ENCODE measurements at regions not wholly inside any gene's neighbourhood (a gene's known extent, or its start where the extent isn't known, plus 50 kb on each side); places are given as distances from the start of the nearest gene placed in this dataset.
A peak's percentile ranks its signal among the peaks of the same experiment; 100 is the strongest.
"Not testable (repeated sequence)": the region's sequence is repeated elsewhere in the genome, so short reads cannot be mapped to it uniquely, and the experiment has no call there.

DNA sequence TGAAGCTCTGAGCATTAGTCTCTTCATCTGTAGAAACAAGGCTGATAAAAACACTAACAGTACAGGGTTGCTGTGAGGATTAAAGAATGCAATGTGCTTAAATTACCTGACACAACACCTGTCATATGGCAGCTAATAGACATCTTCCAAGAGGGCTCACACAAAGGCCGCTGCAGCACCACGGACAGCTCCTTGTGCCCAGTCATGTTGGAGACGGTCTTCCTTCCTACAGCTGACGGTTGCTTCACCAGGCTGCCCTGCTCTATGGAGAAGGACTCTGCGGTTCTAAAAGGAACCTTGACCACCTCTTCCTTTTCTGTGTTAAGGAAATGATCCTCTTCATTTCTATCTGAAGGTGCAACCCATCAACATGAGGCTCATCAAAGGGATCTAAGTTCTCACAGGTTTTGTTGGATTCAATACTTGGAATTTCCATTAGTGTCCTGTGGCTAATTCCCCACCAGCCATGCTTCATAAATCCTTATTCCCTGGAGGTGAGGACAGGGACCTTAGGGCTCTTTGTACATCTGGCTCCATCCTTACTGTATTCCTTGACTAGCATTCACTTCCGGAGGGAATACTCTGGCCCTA lies 138.9 kb upstream of the CES5A start:
- no peak for DNase-seq (ENCODE audit: low read depth)

DNA sequence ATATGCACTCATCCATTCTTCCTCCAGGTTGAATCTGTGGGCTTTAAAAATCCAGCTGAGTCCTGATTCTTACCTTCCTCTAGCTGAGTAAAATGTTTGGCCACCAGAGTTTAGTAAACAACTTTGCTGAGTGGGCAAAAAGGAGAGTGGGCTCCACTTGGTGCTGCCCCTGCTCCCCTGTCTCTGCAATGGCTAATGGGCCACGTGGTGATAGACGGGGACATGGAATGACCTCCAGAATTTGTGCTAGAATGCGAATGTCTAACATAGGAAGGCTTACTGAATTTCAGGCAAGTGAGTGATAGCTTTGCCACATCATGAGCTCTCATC lies 137.3 kb upstream of the CES5A start:
- no peak for DNase-seq (ENCODE audit: low read depth)

DNA sequence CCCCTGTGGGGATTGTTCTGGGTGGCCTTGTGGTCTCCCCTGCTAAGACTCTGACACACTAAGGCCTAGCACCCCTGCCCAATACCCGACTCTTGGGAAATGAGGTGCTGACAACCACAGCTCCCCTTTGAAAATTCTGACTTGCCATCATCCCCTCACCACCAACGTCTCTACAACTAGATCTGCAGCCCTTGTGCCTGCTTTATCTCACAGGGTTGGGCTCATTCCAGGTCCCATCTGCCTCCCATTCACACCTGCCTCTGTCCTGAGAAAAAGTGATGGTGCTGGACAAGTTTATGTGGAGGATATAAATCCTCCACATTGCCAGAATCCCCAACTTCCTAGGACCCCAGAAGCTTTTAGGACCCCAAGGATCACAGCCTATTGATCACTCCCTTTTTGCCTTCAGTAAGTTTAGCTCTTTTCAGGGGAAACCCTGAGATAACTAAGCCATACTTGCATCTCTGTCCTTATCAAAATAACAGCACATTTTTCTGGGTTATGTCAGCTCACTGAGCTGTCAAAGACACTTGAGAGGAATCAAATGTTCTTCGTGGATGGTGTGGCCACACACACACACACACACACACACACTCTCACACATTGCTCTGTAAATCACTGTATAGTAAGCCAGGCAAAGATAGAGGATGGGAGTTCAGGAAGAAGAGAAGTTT lies 136.8 kb upstream of the CES5A start:
- DNase-seq (ENCODE audit: low read depth): no peak

DNA sequence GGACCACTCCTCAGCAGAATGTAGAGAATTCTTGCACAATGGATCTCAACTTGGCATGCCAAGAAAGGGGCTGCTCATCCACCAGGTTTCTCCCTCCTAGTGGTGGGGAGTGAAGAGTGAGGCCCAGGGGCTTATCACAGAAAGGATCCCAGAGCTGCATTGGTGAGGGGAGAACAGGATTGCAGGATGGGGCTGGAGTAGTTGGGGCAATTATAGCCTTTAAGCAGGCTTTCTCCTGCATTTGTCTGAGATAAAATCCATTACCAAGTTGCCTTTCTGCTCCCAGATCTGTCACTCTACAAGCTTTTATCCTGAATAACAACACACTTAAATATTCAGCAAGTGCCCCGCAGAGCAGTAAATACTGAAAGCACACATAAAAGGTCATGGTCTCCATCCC lies 130.8 kb upstream of the CES5A start:
- no peak for DNase-seq (ENCODE audit: low read depth)

DNA sequence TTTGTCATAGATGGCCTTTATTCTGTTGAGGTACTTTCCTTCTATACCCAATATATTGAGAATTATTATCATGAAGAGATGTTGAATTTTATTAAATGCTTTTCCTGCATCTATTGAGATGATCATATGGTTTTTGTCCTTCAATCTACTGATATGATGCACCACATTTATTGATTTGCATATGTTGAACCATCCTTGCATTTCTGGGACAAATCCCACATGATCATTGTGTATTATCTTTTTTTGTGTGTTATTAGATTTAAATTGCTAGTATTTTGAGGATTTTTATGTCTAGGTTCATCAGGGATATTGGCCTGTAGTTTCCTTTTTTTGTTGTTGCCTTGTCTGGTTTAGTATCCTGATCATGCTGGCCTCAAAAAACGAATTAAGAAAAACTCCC lies 124.5 kb upstream of the CES5A start:
- no peak for DNase-seq (ENCODE audit: low read depth)

DNA sequence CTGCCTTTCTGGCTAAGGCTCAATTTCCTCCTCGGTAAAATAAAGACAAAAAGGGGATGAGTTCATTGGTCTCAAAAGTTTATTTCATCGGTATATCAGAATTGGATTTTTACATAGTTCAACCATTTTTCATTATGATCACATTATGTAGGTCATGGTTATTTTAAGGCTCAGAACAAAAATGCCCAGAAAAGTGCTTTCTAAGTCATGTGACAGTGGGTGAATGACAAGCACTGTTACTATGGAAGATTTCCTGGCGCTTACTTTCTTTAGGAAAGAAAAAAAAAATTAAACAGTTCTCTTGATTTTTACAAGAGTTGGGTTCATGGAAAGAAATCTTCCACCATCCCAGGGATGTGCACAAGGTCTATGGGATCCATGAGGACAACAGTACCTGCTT lies 117.9 kb upstream of the CES5A start:
- no peak for DNase-seq (ENCODE audit: low read depth)

DNA sequence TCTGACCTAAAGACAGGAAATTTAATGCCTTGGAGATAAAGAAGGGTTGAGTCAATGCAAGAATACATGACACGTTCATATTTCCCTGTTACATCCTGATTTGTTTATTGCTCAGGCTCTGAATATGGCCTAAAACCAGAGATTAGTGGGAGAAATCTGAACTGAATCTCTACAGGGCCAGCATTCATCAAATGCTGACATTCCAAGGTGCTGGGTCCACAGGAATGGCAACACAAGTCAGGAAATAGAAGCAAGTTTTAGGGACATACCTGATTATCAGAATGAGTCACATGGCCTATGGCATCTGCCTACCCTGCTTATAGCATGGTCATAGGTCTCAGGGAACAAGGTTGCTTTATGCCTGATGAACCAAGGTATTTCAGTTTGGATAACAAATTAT lies 117.4 kb upstream of the CES5A start:
- DNase-seq (ENCODE audit: low read depth): no peak

DNA sequence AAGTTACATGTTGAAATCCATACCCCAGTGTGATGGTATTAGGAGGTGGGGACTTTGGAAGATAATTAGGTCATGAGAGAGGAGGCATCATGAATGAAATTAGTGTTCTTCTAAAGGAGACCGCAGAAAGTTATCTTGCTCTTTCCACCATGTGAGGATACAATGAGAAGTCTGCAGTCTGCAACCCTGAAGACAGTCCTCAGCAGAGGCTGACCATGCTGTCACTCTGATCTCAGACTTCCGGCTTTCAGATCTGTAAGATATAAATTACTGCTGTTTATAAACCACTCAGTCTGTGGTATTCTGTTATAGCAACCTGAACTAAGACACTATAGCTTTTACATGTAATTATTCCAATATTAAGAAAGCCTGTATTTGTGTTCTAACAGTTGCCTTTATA lies 116.7 kb upstream of the CES5A start:
- DNase-seq (ENCODE audit: low read depth): no peak

DNA sequence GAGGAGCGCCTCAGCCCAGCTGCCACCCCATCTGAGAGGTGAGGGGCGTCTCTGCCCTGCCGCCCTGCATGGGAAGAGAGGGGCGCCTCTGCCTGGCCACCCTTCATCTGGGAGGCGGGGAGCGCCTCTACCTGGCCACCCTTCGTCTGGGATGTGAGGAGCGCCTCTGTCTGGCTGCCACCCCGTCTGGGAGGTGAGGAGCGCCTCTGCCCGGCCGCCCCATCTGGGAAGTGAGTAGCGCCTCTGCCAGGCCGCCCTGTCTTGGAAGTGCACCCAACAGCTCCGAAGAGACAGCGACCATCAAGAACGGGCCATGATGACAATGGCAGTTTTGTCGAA lies 114.4 kb upstream of the CES5A start:
- no peak for DNase-seq (ENCODE audit: low read depth)

DNA sequence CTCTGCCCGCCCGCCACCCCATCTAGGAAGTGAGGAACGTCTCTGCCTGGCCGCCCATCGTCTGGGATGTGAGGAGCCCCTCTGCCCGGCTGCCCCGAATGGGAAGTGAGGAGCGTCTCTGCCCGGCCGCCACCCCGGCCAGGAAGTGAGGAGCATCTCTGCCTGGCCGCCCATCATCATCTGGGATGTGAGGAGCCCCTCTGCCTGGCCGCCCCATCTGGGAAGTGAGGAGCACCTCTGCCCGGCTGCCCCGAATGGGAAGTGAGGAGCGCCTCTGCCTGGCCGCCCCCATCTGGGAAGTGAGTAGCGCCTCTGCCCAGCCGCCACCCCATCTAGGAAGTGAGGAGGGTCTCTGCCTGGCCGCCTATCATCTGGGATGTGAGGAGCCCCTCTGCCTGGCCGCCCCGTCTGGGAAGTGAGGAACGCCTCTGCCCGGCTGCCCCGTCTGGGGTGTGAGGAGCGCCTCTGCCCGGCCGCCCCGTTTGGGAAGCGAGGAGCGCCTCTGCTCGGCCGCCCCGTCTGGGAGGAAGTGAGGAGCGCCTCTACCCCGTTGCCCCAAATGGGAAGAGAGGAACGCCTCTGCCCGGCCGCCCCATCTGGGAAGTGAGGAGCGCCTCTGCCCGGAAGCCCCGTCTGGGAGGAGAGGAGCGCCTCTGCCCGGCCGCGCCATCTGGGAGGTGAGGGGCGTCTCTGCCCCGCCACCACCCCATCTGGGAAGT lies 113.8 kb upstream of the CES5A start:
- not testable (repeated sequence) for DNase-seq (ENCODE audit: low read depth)

DNA sequence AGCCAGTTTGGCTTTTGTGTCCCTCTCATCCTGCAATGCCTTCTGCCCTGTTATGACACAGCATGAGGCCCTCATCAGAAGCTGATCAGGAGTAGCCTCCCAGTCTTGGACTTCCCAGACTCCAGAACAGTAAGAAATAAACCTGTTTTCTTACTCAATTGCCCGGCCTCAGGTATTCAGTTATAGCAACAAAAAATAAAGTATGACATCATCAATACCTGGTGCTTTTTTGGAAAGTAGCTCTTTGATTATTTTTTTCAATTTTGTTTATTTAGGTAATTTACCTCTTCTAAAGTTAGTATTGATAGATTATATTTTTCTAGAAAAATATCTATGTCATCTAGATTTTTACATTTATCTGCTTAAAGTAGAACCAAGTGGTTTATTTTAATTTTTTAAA lies 112.8 kb upstream of the CES5A start:
- DNase-seq (ENCODE audit: low read depth): no peak

DNA sequence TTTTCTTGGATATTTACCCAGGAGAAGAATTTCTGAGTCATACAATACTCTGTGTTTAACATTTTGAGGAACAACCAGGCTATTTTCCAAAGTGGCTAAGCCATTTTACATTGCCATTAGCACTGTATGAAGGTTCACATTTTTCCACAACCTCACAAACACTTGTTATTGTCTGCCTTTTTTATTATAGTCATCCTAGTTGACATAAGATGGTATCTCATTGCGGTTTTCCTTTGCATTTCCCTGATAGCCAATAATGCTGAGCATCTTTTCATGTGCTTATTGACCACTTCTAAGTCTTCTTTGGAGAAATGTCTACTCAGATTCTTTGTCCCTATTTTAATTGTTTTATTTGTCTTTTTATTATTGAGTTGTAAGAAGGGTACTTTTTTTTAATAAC lies 107.4 kb upstream of the CES5A start:
- no peak for DNase-seq (ENCODE audit: low read depth)

DNA sequence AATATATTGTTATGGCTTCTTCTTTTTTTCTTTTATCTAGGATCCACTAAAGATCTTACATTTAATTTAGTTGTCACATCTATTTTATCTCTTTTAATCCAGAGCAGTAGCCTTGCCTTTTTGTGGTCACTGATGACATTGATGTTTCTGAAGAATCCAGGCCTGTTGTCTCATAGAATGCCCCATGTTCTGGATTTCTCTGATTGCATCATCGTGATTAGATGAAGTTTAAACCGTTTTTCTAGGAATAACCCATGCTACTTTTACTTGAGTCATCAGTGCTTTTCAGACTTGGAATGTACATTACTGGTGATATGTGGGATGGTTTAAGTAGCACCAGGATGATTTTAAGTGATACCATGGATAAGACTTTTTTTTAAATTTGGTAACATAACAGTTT lies 106.4 kb upstream of the CES5A start:
- DNase-seq (ENCODE audit: low read depth): no peak

DNA sequence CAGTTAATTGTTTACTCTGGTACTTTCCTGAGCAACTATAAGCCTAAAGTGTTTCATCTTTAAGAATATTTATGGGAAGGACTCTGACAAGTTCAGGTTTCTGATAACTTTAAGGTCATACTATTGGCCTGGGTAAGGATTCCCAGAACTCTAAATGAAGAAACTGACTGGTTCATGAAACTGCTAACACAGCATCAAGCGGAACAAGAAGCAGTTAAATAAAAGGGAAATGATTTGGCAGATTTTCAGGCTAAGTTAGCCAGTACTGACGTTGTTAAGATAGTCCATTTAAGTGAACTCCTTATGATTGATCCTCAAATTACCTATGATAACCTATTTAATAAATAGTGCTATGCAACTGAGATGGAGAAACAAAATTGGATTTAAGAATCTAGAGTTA lies 101.6 kb upstream of the CES5A start:
- no peak for DNase-seq (ENCODE audit: low read depth)

DNA sequence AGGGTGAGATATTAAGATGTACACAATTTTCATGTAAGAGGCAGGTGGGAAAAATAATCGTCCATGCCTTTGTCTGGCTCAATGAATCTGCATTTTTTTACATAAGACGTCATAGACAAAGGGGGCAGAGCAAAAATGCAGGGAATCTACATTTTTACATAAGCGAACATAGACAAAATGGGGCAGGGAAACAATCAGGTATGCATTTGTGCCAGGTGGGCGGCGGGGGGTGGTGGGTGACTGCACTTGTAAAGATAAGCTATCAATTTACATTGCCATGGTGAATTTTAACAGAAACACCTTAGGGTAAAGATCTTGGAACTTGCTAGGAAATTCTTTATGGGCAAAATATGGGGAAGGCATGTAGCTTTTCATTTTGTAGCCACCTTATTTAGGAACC lies 96.3 kb upstream of the CES5A start:
- DNase-seq (ENCODE audit: low read depth): no peak

DNA sequence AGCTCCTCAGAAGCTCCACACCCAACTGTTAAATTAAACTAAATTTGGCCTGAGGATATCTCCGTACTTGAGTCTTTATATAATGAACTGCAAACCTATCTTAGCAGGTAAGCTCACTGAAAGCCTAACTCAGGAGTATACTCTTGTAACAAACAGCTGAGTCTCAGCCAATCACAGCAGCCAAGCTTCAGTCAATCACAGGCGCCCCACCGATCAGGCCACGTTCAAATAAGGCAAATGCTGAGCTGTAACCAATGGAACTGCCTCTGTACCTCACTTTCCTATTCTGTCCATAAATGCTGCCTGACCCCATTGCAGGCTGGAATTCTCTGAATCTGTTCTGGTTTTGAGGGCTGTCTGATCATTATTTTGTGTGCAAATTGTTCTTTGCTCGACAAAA lies 93.0 kb upstream of the CES5A start:
- DNase-seq (ENCODE audit: low read depth): no peak

DNA sequence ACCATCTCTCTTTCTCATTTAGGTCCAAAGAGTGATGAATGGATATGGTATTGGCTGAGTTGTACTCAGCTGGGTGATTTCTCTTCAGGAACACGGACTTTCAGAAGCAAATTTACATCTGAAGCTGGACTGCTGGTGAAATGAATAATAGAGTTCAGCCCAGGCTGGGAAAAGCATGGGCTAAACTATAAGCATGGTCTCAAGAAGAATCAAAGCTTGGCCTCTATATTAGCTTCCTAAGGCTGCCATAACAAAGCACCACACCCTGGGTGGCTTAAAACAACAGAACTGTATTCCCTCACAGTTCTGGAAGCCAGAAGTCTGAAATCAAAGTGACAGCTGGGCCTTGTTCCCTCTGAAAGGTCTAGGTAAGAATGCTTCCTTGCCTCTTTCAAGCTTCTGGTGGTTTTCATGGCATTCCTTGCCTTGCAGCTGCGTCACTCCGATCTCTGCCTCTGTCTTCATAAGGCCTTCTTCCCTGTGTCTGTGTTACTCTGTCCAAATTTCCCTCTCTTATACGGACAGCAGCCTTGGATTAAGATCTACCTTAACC lies 89.8 kb upstream of the CES5A start:
- DNase-seq (ENCODE audit: low read depth): no peak

DNA sequence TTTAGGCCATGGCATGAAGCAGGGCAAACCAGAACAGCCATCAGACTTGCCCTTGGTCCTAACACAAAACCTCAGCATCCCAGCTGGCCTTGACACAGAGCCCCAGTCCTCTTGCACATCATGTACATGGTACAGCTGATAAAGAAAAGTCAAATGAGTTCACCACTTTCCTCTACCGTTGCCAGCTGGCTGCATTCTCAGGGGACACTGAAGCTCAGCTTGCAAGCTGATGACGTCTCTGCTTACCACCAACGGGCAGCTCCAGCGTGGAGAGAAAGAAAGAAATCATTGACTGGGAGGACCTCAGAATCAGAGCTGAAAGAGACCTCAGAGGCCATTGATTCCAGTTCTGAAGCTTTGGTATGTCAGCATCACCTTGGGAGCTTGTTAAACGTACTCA lies 80.7 kb upstream of the CES5A start:
- no peak for DNase-seq (ENCODE audit: low read depth)

DNA sequence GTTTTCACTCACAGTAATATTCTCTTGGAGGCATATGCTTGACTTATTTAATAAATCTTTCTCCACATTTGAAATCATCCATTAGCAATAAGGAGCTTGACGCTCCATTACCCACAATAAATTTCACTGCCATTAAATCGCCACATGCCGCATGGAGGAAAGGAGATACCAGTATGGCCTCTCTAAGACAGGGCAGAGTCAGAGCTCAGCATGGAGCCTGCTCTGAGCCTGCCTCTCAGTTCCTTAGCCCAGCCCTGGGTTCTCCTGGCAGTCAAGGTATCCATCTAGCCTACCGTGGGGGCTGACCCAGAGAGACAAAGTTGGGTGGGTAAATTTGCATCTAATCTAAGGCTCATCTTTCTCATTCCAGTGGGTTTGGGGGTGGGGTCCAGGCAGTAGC lies 80.3 kb upstream of the CES5A start:
- no peak for DNase-seq (ENCODE audit: low read depth)

DNA sequence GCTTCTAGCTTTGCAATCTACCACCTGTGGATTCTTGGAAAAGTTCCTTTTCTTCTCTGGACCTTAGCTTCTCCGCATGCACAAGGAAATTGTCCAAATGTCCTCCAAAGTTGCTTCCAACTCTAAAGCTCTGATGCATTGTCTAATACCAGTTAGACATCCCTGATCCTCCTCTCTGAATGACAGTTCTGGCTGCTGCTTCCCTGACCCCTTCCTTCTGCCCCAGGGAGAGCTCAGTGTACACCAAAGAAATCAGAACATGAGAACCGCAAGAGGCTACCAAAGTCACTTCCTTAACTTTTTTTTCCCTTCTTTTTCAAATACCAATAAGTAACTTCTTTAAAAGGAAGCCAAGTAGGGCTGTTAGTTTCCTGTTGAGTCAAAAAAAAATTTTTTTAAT lies 79.7 kb upstream of the CES5A start:
- no peak for DNase-seq (ENCODE audit: low read depth)

DNA sequence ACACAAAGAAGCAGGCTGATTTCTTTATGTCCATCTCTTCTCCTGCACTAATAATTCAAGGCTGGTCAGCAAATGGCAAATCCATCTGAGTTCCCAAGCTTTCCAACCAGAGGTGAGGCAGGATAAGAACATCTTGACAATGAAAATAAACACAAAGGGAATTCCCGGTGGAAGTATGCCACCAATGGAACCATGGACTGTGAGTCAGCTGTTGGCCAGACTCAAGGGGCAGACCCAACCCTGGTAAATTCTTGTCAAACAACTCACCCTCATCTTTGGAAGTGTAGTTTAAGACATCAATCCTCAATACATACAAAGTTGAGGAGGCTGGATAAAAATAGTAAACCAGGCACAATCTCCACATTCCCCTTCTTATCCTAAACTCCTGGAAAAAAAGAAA lies 74.3 kb upstream of the CES5A start:
- no peak for DNase-seq (ENCODE audit: low read depth)

DNA sequence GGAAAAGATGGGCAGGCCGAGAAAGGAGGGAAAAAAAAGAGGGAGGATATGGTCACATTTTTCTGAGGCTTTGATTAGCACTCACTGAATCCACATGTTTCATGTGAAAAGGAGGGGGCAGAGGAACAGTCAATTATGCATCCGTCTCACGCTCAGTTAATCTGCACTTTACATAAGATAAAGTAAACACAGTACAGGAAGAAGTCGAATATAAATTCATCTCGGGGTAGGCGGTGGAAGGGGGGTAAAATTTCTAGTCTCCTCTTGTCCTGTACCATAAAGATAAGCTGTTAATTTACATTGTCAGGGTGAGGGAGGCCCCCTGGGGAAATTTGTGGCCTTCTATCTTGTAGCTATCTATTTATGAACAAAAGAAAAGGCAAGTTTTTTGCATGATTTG lies 73.1 kb upstream of the CES5A start:
- DNase-seq (ENCODE audit: low read depth): no peak

DNA sequence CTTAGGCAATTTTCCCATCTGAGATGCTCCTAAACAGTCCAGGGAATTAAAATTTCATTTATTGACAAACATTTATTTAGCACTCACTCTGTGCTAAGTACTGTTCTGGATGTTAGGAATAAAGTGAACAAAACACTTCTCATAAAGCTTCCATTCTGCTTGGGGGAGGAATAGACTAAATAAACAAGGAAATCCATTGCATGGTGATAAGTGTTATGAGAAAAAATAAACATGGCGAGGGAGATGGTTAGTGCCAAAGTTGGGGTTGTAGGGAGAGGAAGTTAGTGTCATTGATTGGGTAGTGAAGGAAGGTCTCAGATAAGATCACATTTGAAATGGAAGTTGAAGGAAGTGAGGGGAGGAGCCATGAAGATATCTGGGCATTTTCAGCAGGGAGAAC lies 72.2 kb upstream of the CES5A start:
- DNase-seq (ENCODE audit: low read depth): no peak

DNA sequence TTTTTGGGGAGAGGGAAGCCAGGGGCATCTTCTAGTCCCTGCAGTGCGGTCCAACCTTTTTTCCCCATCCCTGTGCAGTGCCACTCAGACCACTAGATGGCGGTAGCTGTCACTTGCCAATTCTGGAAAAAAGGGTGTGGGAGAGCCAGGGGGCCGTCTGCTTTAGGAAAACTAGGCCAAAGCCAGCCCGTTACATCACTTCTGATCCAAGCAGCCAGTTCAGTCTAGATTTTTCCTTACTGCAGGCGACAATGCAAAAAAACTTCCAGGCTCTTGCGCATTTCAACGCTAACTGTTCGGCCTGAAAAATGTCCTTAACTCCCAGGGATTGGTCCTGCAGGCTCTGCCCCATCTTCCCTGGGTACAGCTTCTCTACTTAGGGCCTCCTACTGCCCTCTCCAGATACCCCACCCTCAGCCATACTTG lies 69.2 kb upstream of the CES5A start:
- DNase-seq (ENCODE audit: low read depth): peak; percentile 10

Measured in non-pigmented ciliary epithelial cell (primary cell).